HG02884 (cell line): ENCODE measurements at regions not wholly inside any gene's neighbourhood (a gene's known extent, or its start where the extent isn't known, plus 50 kb on each side); places are given as distances from the start of the nearest gene placed in this dataset.
"Not testable (repeated sequence)": the region's sequence is repeated elsewhere in the genome, so short reads cannot be mapped to it uniquely, and the experiment has no call there.

ENCODE experiments used
- ATAC-seq: cut with Tn5 transposase; IDR thresholded peaks from one replicate; pipeline ENCODE4 v1.9.1; 2021; ENCODE audit warnings: mild to moderate bottlenecking, moderate library complexity; ENCODE audit not compliant: unreplicated experiment

GRCh38 chr7:24392774-24393173 lies 108.8 kb downstream of the NPY start:
- no peak for ATAC-seq

GRCh38 chr7:24395512-24395911 lies 111.5 kb downstream of the NPY start:
- ATAC-seq, result no peak

GRCh38 chr7:24396387-24396786 lies 112.4 kb downstream of the NPY start:
- not testable (repeated sequence) for ATAC-seq

GRCh38 chr7:24401628-24402593 lies 117.9 kb downstream of the NPY start:
- no peak for ATAC-seq

- ATAC-seq, result no peak
These were observed 118.7 kb downstream of the NPY start for GRCh38 chr7:24402655-24403054.

- no peak for ATAC-seq
These were observed 119.6 kb downstream of the NPY start for GRCh38 chr7:24403557-24403956.

GRCh38 chr7:24404315-24404714 lies 120.3 kb downstream of the NPY start:
- ATAC-seq, result no peak

- ATAC-seq, result no peak
These were observed 121.0 kb downstream of the NPY start for GRCh38 chr7:24405002-24405401.

- peak; percentile 64 for ATAC-seq
These were observed 122.2 kb downstream of the NPY start for GRCh38 chr7:24406053-24406788.

GRCh38 chr7:24406789-24407299 lies 122.9 kb downstream of the NPY start:
- ATAC-seq, result no peak

- ATAC-seq, result no peak
These were observed 124.0 kb downstream of the NPY start for GRCh38 chr7:24407965-24408364.

GRCh38 chr7:24408798-24409430 lies 124.9 kb downstream of the NPY start:
- no peak for ATAC-seq

- ATAC-seq, result no peak
These were observed 125.5 kb downstream of the NPY start for GRCh38 chr7:24409431-24410024.

GRCh38 chr7:24411226-24411625 lies 127.2 kb downstream of the NPY start:
- no peak for ATAC-seq

- ATAC-seq, result no peak
These were observed 133.6 kb downstream of the NPY start for GRCh38 chr7:24417526-24418120.

GRCh38 chr7:24419077-24419476 lies 135.1 kb downstream of the NPY start:
- ATAC-seq, result no peak

- no peak for ATAC-seq
These were observed 135.5 kb downstream of the NPY start for GRCh38 chr7:24419511-24419910.

- no peak for ATAC-seq
These were observed 138.5 kb downstream of the NPY start for GRCh38 chr7:24422441-24423010.

GRCh38 chr7:24425664-24426063 lies 141.7 kb downstream of the NPY start:
- ATAC-seq, result no peak

GRCh38 chr7:24427048-24427447 lies 143.1 kb downstream of the NPY start:
- no peak for ATAC-seq
